Right ventricle myocardium superior (tissue), 1 donor: ENCODE measurements at regions not wholly inside any gene's neighbourhood (a gene's known extent, or its start where the extent isn't known, plus 50 kb on each side); places are given as distances from the start of the nearest gene placed in this dataset.
A peak's percentile ranks its signal among the peaks of the same experiment; 100 is the strongest.
"Not testable (repeated sequence)": the region's sequence is repeated elsewhere in the genome, so short reads cannot be mapped to it uniquely, and the experiment has no call there.

Source experiments
- ATAC-seq: fragments of 200-7000 bp; cut with Tn5 transposase; one replicate; pipeline ENCODE4 v1.9.1; 2020; ENCODE audit warnings: mild to moderate bottlenecking; ENCODE audit not compliant: poor library complexity
- DNase-seq: peaks from one replicate; pipeline ENCODE4 v3.0.0-alpha.2; 2020
- intact Hi-C: fragments of 100-400 bp; cut with DNase I; formaldehyde crosslinking; loops from one replicate; pipeline ENCODE4 v1.11.2; 2022
- donor health status: DM: no; HTN: yes; CAD: no; lungs with severe emphysema.

- no peak for ATAC-seq
- intact Hi-C loops: no loop called here
- DNase-seq: no peak
Observed at GRCh38 chr4:131551306-131551705, 1597.8 kb upstream of the PCDH10 start.

GRCh38 chr4:131566026-131566425 lies 1583.1 kb upstream of the PCDH10 start:
- ATAC-seq (no peak), DNase-seq (no peak)
- intact Hi-C loops: no loop called here

DNA sequence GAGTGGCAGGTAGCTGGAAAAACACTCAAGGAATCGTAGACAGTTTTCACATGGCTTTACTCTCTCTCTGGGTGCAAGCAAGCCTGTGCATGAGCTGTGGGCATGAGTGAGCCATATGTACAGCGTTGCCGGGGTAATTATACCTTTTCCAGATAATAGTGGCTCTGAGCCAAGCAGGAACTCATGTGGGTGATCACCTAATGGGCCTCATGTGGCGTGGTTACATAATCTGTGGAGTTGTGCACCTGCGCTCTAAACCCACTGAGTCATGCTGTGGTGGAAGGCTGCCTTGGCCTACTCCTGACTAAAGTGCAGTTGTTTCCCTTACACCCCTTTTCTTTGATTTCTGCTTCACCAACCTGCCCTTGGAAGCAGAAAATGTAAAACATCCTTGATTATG lies 1564.5 kb upstream of the PCDH10 start:
- ATAC-seq: no peak
- intact Hi-C loops: no loop called here
- no peak for DNase-seq

DNA sequence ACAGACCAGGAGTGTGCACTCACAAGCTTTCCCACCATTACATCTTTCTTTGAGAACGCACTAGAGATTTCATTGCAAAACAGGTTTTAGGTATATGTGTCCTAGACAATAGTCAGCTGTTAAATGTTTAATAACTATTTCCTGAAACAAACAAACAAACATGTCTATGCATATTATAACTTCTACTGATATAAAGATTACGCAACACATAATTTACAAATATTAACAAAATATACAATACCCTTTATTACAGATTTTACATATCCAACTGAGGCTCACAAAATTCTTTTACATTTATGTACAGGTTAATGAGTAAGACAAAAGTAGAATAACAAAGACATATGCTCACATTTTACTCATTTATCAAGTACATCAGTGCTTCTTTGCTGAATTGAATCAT lies 1554.0 kb upstream of the PCDH10 start:
- DNase-seq: no peak
- intact Hi-C loops: no loop called here
- ATAC-seq: no peak

DNA sequence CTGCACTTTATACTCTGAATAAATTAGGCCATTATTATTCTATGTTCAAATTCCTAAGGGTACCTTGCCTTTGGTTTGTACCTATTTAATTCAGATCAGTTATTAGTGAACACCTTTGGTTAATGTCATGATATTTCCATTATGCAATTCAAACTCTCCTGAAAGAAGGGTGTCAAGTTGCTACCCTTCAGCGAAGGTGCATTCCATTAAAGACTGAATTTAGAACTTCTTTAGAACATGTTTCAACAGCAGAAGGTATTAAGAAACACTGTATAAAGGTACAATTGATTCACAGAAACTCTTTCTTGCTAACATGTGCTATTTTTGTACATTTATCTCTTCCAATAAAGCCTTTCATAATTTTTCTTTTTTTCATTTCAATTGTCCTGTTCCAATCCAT lies 1545.4 kb upstream of the PCDH10 start:
- DNase-seq (no peak), ATAC-seq (no peak)
- intact Hi-C loops: no loop called here

DNA sequence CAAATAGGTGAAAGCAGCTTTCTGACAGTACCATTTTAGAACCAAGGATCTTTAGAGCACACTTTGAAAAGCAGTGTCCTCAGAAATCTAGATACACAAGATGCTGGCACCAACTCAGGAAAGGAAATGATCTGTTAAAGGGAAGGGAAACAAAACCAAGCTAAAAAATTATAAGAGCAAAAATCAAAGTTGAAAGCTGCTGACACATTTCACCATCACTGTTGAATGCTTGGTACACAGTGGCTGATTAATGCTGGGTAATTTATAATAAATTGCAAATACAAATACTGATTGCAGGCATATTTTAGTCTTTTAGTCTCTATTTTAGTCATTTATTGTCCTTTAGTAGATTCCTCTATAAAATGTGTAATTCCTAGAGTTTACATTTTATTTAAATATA lies 1540.1 kb upstream of the PCDH10 start:
- no peak for ATAC-seq
- no peak for DNase-seq
- intact Hi-C loops: no loop called here

DNA sequence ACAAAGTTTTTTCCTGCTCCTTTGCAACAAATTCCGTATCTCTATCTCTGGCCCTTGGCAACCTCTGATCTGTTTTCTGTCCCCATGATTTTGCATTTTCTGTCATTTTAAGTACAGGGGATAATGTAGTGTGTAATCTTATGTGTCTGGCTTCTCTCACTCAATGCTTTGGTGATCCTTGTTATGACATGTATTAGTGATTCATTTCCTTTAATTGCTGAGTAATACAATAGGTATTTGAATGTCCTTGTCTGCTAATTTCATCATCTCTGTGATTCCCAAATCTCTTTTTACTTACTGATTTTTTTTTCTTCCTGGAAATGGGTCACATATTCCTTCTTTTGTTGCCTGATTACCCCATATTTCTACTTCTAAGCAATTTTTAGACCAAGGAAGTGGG lies 1538.6 kb upstream of the PCDH10 start:
- intact Hi-C loops, DNase-seq, ATAC-seq: not testable (repeated sequence)

- intact Hi-C loops: no loop called here
- ATAC-seq: no peak
Observed at GRCh38 chr4:131613086-131613823, 1535.8 kb upstream of the PCDH10 start.

DNA sequence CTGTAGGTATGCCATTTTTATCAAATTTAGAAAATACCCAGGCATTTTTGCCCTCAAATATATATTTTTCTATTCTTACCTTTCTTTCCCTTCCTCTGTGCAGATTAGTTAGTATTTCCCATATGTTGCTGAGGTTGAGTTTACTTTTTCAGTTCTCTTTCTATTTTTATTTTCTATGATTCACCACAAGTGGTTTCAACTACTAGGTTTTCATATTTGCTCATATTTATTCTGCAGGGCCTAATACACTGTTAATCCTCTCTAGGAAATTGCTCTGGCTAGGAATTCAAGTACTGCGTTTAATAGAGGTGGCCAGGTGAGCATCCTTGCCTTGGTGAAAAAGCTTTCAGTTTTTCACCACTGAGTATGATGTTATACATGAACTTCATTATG lies 1535.3 kb upstream of the PCDH10 start:
- intact Hi-C loops: no loop called here
- DNase-seq (no peak), ATAC-seq (no peak)

More at GRCh38 chr4:131613086-131613823, 1535.8 kb upstream of the PCDH10 start:
- no peak for DNase-seq

GRCh38 chr4:131632877-131633276 lies 1516.2 kb upstream of the PCDH10 start:
- intact Hi-C loops: no loop called here
- DNase-seq: no peak
- ATAC-seq: no peak

GRCh38 chr4:131635191-131635590 lies 1513.9 kb upstream of the PCDH10 start:
- intact Hi-C loops: no loop called here
- no peak for ATAC-seq
- no peak for DNase-seq

- ATAC-seq (no peak), DNase-seq (no peak)
- intact Hi-C loops: no loop called here
Observed at GRCh38 chr4:131638781-131639180, 1510.3 kb upstream of the PCDH10 start.

- intact Hi-C loops: no loop called here
- ATAC-seq (no peak), DNase-seq (no peak)
Observed at GRCh38 chr4:131644619-131645018, 1504.5 kb upstream of the PCDH10 start.

- DNase-seq (no peak), ATAC-seq (no peak)
- intact Hi-C loops: no loop called here
Observed at GRCh38 chr4:131649227-131649626, 1499.9 kb upstream of the PCDH10 start.

- ATAC-seq (no peak), DNase-seq (no peak)
- intact Hi-C loops: no loop called here
Observed at GRCh38 chr4:131650951-131651350, 1498.1 kb upstream of the PCDH10 start.

- intact Hi-C loops, ATAC-seq, DNase-seq: not testable (repeated sequence)
Observed at GRCh38 chr4:131683314-131683713, 1465.8 kb upstream of the PCDH10 start.

DNA sequence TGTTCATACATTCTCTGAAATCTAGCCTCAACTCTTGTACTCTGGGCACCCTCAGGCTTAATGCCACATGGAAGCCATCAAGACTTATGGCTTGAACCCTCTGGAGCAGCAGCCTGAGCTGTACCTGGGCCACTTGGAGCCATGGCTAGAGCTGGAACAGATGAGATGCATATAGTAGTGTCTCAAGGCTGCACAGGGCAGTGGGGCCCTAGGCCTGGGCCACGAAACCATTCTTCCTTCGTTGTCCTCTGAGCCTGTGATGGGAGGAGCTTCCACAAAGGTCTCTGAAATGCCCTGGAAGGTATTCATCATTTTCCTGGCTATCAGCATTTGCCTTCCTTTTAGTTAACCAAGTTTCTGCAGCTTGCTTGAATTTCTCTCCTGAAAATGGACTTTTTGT lies 1427.2 kb upstream of the PCDH10 start:
- intact Hi-C loops: no loop called here
- no peak for DNase-seq
- no peak for ATAC-seq

- intact Hi-C loops, ATAC-seq, DNase-seq: not testable (repeated sequence)
Observed at GRCh38 chr4:131723069-131723468, 1426.0 kb upstream of the PCDH10 start.

- ATAC-seq, intact Hi-C loops: not testable (repeated sequence)
- DNase-seq: peak; percentile 76
Observed at GRCh38 chr4:131724847-131725246, 1424.2 kb upstream of the PCDH10 start.

DNA sequence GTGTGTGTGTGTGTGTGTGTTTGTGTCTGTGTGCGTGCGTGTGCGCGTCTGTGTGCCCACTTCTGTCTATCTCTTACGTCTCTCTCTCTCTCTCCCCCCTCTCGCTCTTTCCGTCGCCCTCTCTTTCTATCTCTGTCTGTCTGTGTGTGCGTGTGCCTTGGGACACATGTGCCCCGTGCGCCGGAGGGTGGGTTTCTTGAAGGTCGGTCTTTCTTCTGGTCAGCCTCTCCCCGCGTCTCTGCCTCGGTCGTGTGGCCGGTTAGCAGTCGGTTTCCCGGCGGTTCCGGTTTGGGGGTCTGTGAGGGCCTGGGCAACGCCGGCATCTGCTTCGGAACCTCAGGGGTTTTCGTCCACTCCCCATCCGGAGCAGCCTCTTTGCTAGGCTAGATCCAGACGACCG lies 1423.6 kb upstream of the PCDH10 start:
- ATAC-seq, intact Hi-C loops, DNase-seq: not testable (repeated sequence)

GRCh38 chr4:131726940-131727339 lies 1422.2 kb upstream of the PCDH10 start:
- DNase-seq, ATAC-seq, intact Hi-C loops: not testable (repeated sequence)
